GM12878 (cell line): ENCODE measurements at regions not wholly inside any gene's neighbourhood (a gene's known extent, or its start where the extent isn't known, plus 50 kb on each side); places are given as distances from the start of the nearest gene placed in this dataset.

Experiments used
- CTCF ChIP-seq, 3 experiments: IDR thresholded peaks in 2 of 3; conservative IDR thresholded peaks in 1 of 3; 2 replicates each; pipeline ENCODE4 v1.5.1; 2011; ENCODE audit warnings: low read depth in 3 of 3, low read length in 3 of 3, mild to moderate bottlenecking in 3 of 3, control low read depth in 2 of 3, moderate library complexity in 2 of 3, inconsistent platforms in 1 of 3, mixed read lengths in 1 of 3; ENCODE audit not compliant: control insufficient read depth in 2 of 3, insufficient read depth in 1 of 3; ENCODE audit errors: extremely low read depth in 1 of 3
- EZH2 ChIP-seq: IDR thresholded peaks from 2 replicates; pipeline ENCODE4 v1.6.1; 2012; ENCODE audit warnings: low read depth, mild to moderate bottlenecking, control low read depth, inconsistent platforms, low read length, borderline replicate concordance; ENCODE audit not compliant: control insufficient read depth
- IRF3 ChIP-seq: fragments of 450-650 bp; IDR thresholded peaks from 2 replicates; pipeline ENCODE4 v1.6.1; 2014; ENCODE audit warnings: mild to moderate bottlenecking
- JUND ChIP-seq: IDR thresholded peaks from 2 replicates; pipeline ENCODE4 v1.6.1; 2012; ENCODE audit warnings: low read depth, mild to moderate bottlenecking, low read length, improper control_type of control experiment, moderate library complexity
- MXI1 ChIP-seq: fragments of 150-350 bp; IDR thresholded peaks from 2 replicates; pipeline ENCODE4 v1.6.1; 2011; ENCODE audit warnings: low read depth, mild to moderate bottlenecking, inconsistent platforms, low read length, improper control_type of control experiment
- MYB ChIP-seq: fragments of 150-350 bp; IDR thresholded peaks from 2 replicates; pipeline ENCODE4 v1.6.1; 2014; ENCODE audit warnings: mild to moderate bottlenecking, low read depth, low read length, borderline replicate concordance
- POLR2A ChIP-seq: IDR thresholded peaks from 2 replicates; pipeline ENCODE4 v1.6.1; 2011; ENCODE audit warnings: low read depth, mild to moderate bottlenecking, low read length
- RAD21 ChIP-seq: IDR thresholded peaks from 2 replicates; pipeline ENCODE4 v1.6.1; 2011; ENCODE audit warnings: mild to moderate bottlenecking, low read depth, low read length, moderate library complexity; ENCODE audit not compliant: insufficient read depth
- REST ChIP-seq: IDR thresholded peaks from 2 replicates; pipeline ENCODE4 v1.6.1; 2012; ENCODE audit warnings: mild to moderate bottlenecking, low read depth, low read length
- SMARCA5 ChIP-seq: fragments of 450-650 bp; IDR thresholded peaks from 2 replicates; pipeline ENCODE4 v1.6.1; 2017; ENCODE audit warnings: mild to moderate bottlenecking
- SPI1 ChIP-seq: IDR thresholded peaks from 2 replicates; pipeline ENCODE4 v1.6.1; 2011; ENCODE audit warnings: low read depth, mild to moderate bottlenecking, low read length, moderate library complexity, borderline replicate concordance; ENCODE audit not compliant: insufficient read depth
- TAF1 ChIP-seq: IDR thresholded peaks from 2 replicates; pipeline ENCODE4 v1.6.1; 2011; ENCODE audit warnings: mild to moderate bottlenecking, low read depth, low read length, borderline replicate concordance
- ZNF687 ChIP-seq: fragments of 450-650 bp; IDR thresholded peaks from 2 replicates; pipeline ENCODE4 v1.6.1; 2017; ENCODE audit warnings: mild to moderate bottlenecking, moderate library complexity

GRCh38 chr6:140993515-140993914 is 1139.2 kb upstream of the GJE1 start:
- no peak for TF ChIP-seq REST
- no peak for TF ChIP-seq SMARCA5
- TF ChIP-seq RAD21, result no peak
- no peak for TF ChIP-seq CTCF (IDR thresholded peaks at IDR 0.05 in 2 of 3, conservative IDR thresholded peaks at IDR 0.05 in 1 of 3; ENCODE audit: control insufficient read depth in 2 of 3, extremely low read depth in 1 of 3, insufficient read depth in 1 of 3, low read depth in 3 of 3, low read length in 3 of 3)
- TF ChIP-seq SPI1, result no peak
- no peak for TF ChIP-seq EZH2
- no peak for TF ChIP-seq MXI1
- no peak for TF ChIP-seq JUND
- TF ChIP-seq POLR2A, result no peak
- no peak for TF ChIP-seq ZNF687
- no peak for TF ChIP-seq TAF1
- no peak for TF ChIP-seq MYB
- TF ChIP-seq IRF3, result no peak
